Parathyroid adenoma (tissue), 2 donors: ENCODE measurements at regions not wholly inside any gene's neighbourhood (a gene's known extent, or its start where the extent isn't known, plus 50 kb on each side); places are given as distances from the start of the nearest gene placed in this dataset.

Experiments used
- H2AFZ ChIP-seq: fragments of 300-600 bp; sonication (generic); one replicate; pipeline ENCODE4 v1.7.0; 2017; ENCODE audit warnings: antibody characterized with exemption, mild to moderate bottlenecking
- H3K27ac ChIP-seq: fragments of 300-600 bp; sonication (generic); one replicate; pipeline ENCODE4 v1.7.0; 2017
- H3K27me3 ChIP-seq: fragments of 300-600 bp; sonication (generic); one replicate; pipeline ENCODE4 v1.7.0; 2017; ENCODE audit warnings: low read length; ENCODE audit not compliant: control insufficient read depth, insufficient read depth
- H3K36me3 ChIP-seq: fragments of 300-600 bp; sonication (generic); one replicate; pipeline ENCODE4 v1.7.0; 2017; ENCODE audit warnings: low read length; ENCODE audit not compliant: control insufficient read depth, insufficient read depth
- H3K4me1 ChIP-seq: fragments of 300-600 bp; sonication (generic); one replicate; pipeline ENCODE4 v1.7.0; 2017; ENCODE audit warnings: control low read depth
- H3K4me2 ChIP-seq: fragments of 300-600 bp; sonication (generic); one replicate; pipeline ENCODE4 v1.7.0; 2017; ENCODE audit warnings: low read length
- H3K4me3 ChIP-seq: fragments of 300-600 bp; sonication (generic); one replicate; pipeline ENCODE4 v1.7.0; 2017; ENCODE audit warnings: low read depth, low read length
- H3K79me2 ChIP-seq: fragments of 300-600 bp; sonication (generic); one replicate; pipeline ENCODE4 v1.7.0; 2017; ENCODE audit warnings: control low read depth
- H3K9ac ChIP-seq: fragments of 300-600 bp; sonication (generic); one replicate; pipeline ENCODE4 v1.7.0; 2017; ENCODE audit warnings: mild to moderate bottlenecking
- H3K9me3 ChIP-seq: fragments of 300-600 bp; sonication (generic); one replicate; pipeline ENCODE4 v1.7.0; 2017; ENCODE audit warnings: low read length; ENCODE audit not compliant: control insufficient read depth
- TF ChIP-seq, protein P1 (sequence below): fragments of 300-600 bp; sonication (generic); IDR thresholded peaks from one replicate; pipeline ENCODE4 v1.7.0; 2017; ENCODE audit warnings: antibody characterized with exemption, mild to moderate bottlenecking
- donor health status: primary hyperparathyroidism.

DNA sequence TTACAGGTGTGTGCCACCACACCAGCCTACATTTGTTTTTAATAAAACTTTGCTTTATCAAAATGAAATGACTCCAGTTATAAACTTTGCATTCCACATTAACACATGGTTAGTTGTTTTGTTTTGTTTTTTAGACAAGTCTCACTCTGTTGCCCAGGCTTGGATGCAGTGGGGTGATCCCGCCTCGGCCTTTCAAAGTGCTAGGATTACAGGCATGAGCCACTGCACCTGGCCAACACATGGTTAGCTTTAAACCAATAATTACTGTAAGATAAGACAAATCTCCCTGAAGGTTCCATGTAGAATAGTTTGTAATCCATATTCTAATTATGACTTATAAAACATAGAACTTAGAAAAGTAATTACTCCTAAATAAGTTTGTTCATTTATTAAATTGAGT is 89.8 kb upstream of the MED13 start:
- Histone ChIP-seq H3K9ac (no peak overlapping the region), H2AFZ (no peak overlapping the region), H3K4me1 (no peaks in the 10 kb centered on the region), H3K4me3 (no peak overlapping the region), H3K4me2 (no peak overlapping the region), H3K27me3 (no peaks in the 10 kb centered on the region), H3K27ac (no peak overlapping the region), H3K36me3 (no peaks in the 10 kb centered on the region), H3K79me2 (no peaks in the 10 kb centered on the region), H3K9me3 (no peaks in the 10 kb centered on the region)
- TF ChIP-seq, protein P1, sequence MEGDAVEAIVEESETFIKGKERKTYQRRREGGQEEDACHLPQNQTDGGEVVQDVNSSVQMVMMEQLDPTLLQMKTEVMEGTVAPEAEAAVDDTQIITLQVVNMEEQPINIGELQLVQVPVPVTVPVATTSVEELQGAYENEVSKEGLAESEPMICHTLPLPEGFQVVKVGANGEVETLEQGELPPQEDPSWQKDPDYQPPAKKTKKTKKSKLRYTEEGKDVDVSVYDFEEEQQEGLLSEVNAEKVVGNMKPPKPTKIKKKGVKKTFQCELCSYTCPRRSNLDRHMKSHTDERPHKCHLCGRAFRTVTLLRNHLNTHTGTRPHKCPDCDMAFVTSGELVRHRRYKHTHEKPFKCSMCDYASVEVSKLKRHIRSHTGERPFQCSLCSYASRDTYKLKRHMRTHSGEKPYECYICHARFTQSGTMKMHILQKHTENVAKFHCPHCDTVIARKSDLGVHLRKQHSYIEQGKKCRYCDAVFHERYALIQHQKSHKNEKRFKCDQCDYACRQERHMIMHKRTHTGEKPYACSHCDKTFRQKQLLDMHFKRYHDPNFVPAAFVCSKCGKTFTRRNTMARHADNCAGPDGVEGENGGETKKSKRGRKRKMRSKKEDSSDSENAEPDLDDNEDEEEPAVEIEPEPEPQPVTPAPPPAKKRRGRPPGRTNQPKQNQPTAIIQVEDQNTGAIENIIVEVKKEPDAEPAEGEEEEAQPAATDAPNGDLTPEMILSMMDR = no peak

DNA sequence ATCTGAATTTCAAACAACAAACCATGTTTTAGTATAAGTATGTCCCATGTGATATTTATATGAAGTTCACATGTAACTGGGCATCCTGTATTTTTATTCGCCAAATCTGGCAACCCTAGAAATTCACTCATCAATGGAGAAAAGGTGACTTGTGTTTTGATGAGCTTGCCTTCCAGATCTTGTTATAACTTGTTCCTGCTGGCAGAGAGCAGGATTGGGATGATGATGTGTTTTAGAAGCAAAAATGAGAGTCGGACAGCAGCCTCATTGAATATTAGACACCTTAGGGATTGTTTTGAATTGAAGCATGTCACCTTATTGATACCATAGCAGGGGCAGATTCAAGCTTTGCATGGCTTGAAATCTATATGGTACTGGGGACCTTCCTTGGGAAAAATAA is 85.4 kb upstream of the MED13 start:
- no peak overlapping the region for H3K9ac ChIP-seq
- no peaks in the 10 kb centered on the region for H3K36me3 ChIP-seq
- H3K27me3 ChIP-seq = no peaks in the 10 kb centered on the region
- TF ChIP-seq, protein P1 = no peak
- no peaks in the 10 kb centered on the region for H3K9me3 ChIP-seq
- no peak overlapping the region for H2AFZ ChIP-seq
- no peaks in the 10 kb centered on the region for H3K79me2 ChIP-seq
- no peaks in the 10 kb centered on the region for H3K4me1 ChIP-seq
- H3K27ac ChIP-seq = no peak overlapping the region
- H3K4me3 ChIP-seq = no peak overlapping the region
- no peak overlapping the region for H3K4me2 ChIP-seq

DNA sequence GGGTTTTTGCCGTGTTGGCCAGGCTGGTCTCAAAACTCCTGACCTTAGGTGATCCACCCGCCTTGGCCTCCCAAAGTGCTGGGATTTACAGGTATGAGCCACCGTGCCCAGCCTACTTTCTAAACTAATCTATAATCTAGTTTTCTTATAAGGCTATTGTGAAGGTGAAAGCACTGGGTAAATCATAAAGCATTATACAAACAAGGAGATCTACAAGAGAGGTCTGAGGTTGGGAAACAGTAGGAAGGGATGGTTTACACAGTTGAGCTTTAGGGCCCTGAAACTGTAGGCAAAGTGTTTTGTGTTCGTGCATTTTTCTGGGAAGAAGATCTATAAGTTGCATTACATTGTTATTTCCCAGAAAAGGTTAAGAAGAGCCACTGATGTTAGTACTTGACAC is 84.9 kb upstream of the MED13 start:
- Histone ChIP-seq H3K9me3 (no peaks in the 10 kb centered on the region), H2AFZ (no peak overlapping the region), H3K4me2 (no peak overlapping the region), H3K27me3 (no peaks in the 10 kb centered on the region), H3K9ac (no peak overlapping the region), H3K36me3 (no peaks in the 10 kb centered on the region), H3K27ac (no peak overlapping the region), H3K4me1 (no peaks in the 10 kb centered on the region), H3K4me3 (no peak overlapping the region), H3K79me2 (no peaks in the 10 kb centered on the region)
- TF ChIP-seq, protein P1 = no peak

DNA sequence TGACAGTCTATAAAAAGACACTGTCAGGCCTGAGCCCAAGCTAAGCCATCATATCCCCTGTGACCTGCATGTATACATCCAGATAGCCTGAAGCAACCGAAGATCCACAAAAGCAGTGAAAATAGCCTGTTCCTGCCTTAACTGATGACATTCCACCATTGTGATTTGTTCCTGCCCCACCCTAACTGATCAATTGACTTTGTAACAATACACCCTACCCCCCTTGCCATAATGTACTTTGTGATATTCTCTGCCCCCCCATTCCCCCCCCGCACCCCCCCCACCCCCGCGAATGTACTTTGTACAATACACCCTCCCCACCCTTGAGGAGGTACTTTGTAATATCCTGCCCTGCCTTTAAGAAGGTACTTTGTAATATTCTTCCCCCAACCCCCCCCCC is 82.2 kb upstream of the MED13 start:
- no peaks in the 10 kb centered on the region for H3K79me2 ChIP-seq
- H3K9me3 ChIP-seq = no peaks in the 10 kb centered on the region
- TF ChIP-seq, protein P1 = no peak
- H3K4me2 ChIP-seq = no peak overlapping the region
- no peaks in the 10 kb centered on the region for H3K27me3 ChIP-seq
- H3K36me3 ChIP-seq = no peaks in the 10 kb centered on the region
- H3K27ac ChIP-seq = no peak overlapping the region
- H3K4me1 ChIP-seq = no peaks in the 10 kb centered on the region
- no peak overlapping the region for H3K9ac ChIP-seq
- no peak overlapping the region for H2AFZ ChIP-seq
- no peak overlapping the region for H3K4me3 ChIP-seq

DNA sequence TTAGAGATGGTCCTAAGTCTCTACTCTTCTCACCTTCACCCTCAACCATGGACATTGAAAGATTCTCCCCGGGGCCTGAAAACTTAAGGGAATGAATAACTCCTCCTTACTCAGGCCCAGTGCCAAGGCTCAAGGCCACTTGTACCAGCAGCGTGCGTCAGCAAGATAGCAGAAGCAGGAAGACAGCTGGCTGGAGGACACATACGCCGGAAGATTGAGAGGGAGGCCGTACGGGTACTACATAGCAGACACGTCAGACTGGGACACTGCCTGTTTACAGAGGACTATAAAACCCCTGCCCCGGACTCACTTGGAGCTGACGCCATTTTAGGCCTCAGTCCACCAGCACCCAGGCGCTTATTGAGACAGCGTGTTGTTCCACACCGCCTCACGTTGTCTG is 75.8 kb upstream of the MED13 start:
- Histone ChIP-seq H3K9me3 (no peaks in the 10 kb centered on the region), H3K4me2 (no peak overlapping the region), H2AFZ (no peak overlapping the region), H3K27me3 (no peaks in the 10 kb centered on the region), H3K4me1 (no peaks in the 10 kb centered on the region), H3K9ac (no peak overlapping the region), H3K4me3 (no peak overlapping the region), H3K36me3 (no peaks in the 10 kb centered on the region), H3K79me2 (no peaks in the 10 kb centered on the region), H3K27ac (no peak overlapping the region)
- TF ChIP-seq, protein P1 = no peak
